IMR-90 (cell line): ENCODE measurements at regions not wholly inside any gene's neighbourhood (a gene's known extent, or its start where the extent isn't known, plus 50 kb on each side); places are given as distances from the start of the nearest gene placed in this dataset.

Source experiments
- ATAC-seq: fragments of 200-7000 bp; cut with Tn5 transposase; 2 replicates; pipeline ENCODE4 v1.9.1; 2020; ENCODE audit warnings: low read depth, mild to moderate bottlenecking, moderate library complexity
- BruUV-seq: library from RNA; stranded (reverse); fragments of 400-500 nt; replicated peaks from 2 replicates; lab custom pipeline; 2021; lab: Mats Ljungman, UMichigan
- CTCF ChIA-PET: fragments of 300-600 bp; formaldehyde crosslinking; extraction: SDS; loops from one replicate; lab custom pipeline; 2021; ENCODE audit warnings: antibody characterized with exemption; lab: Yijun Ruan, JAX
- POLR2A ChIA-PET: fragments of 300-600 bp; sonication (Branson Sonifier 250); formaldehyde crosslinking; loops from one replicate; lab custom pipeline; 2022; ENCODE audit warnings: antibody characterized with exemption; ENCODE audit not compliant: unreplicated experiment; lab: Charles Lee
- DNase-seq: peaks from one replicate; pipeline ENCODE4 v3.0.0; 2013
- H2AFZ ChIP-seq: replicated peaks from 2 replicates; pipeline ENCODE3; 2013; ENCODE audit warnings: low read length, mild to moderate bottlenecking; ENCODE audit not compliant: poor library complexity
- H2AK5ac ChIP-seq: 2 replicates; pipeline ENCODE4 v1.6.1; 2013; ENCODE audit warnings: low read depth, low read length, inconsistent platforms
- H2AK9ac ChIP-seq: replicated peaks from 2 replicates; pipeline ENCODE3; 2013; ENCODE audit warnings: mild to moderate bottlenecking, low read depth, low read length, moderate library complexity; ENCODE audit not compliant: poor library complexity
- H2BK120ac ChIP-seq: 2 replicates; pipeline ENCODE4 v1.6.1; 2013; ENCODE audit warnings: low read depth, low read length, inconsistent platforms
- H2BK15ac ChIP-seq: 3 replicates; pipeline ENCODE4 v1.6.1; 2013; ENCODE audit warnings: low read depth, low read length, inconsistent platforms
- H2BK20ac ChIP-seq: 2 replicates; pipeline ENCODE4 v1.6.1; 2013; ENCODE audit warnings: low read depth, mild to moderate bottlenecking, inconsistent platforms, low read length, moderate library complexity
- H2BK5ac ChIP-seq: 2 replicates; pipeline ENCODE4 v1.6.1; 2013; ENCODE audit warnings: mild to moderate bottlenecking, low read depth, low read length, inconsistent platforms; ENCODE audit not compliant: poor library complexity, severe bottlenecking
- H3K14ac ChIP-seq: replicated peaks from 2 replicates; pipeline ENCODE4 v1.6.1; 2013; ENCODE audit warnings: low read depth, low read length, inconsistent platforms
- H3K18ac ChIP-seq: 2 replicates; pipeline ENCODE4 v1.6.1; 2013; ENCODE audit warnings: low read depth, low read length, control low read depth
- H3K23ac ChIP-seq: 2 replicates; pipeline ENCODE4 v1.6.1; 2013; ENCODE audit warnings: low read depth, low read length, inconsistent platforms
- H3K27ac ChIP-seq: 2 replicates; pipeline ENCODE4 v1.5.1; 2013; ENCODE audit warnings: mild to moderate bottlenecking, control low read depth, low read length; ENCODE audit not compliant: insufficient read depth
- H3K27me3 ChIP-seq: 2 replicates; pipeline ENCODE4 v1.6.1; 2013; ENCODE audit warnings: low read length; ENCODE audit not compliant: control insufficient read depth, insufficient read depth
- H3K36me3 ChIP-seq: 2 replicates; pipeline ENCODE4 v1.6.1; 2013; ENCODE audit warnings: low read length, mixed read lengths; ENCODE audit not compliant: control insufficient read depth, insufficient read depth
- H3K4ac ChIP-seq: 2 replicates; pipeline ENCODE4 v1.6.1; 2013; ENCODE audit warnings: low read depth, low read length, inconsistent platforms
- H3K4me1 ChIP-seq: 2 replicates; pipeline ENCODE4 v1.6.1; 2013; ENCODE audit warnings: low read length, mixed read lengths; ENCODE audit not compliant: control insufficient read depth, insufficient read depth
- H3K4me2 ChIP-seq: 2 replicates; pipeline ENCODE4 v1.6.1; 2013; ENCODE audit warnings: low read depth, mild to moderate bottlenecking, control low read depth, low read length, moderate library complexity
- H3K4me3 ChIP-seq: 2 replicates; pipeline ENCODE4 v1.5.1; 2013; ENCODE audit warnings: low read depth, mild to moderate bottlenecking, control low read depth, low read length, moderate library complexity; ENCODE audit not compliant: insufficient read depth
- H3K56ac ChIP-seq: 2 replicates; pipeline ENCODE4 v1.6.1; 2013; ENCODE audit warnings: low read length, inconsistent platforms; ENCODE audit not compliant: insufficient read depth; ENCODE audit errors: extremely low read depth
- H3K79me1 ChIP-seq, 2 experiments: 2 replicates each; pipeline ENCODE4 v1.6.1; 2013; ENCODE audit warnings: low read length in 2 of 2, inconsistent platforms in 1 of 2, low read depth in 1 of 2
- H3K9ac ChIP-seq: 2 replicates; pipeline ENCODE4 v1.6.1; 2013; ENCODE audit warnings: low read depth, low read length, control low read depth
- H3K9me1 ChIP-seq: 2 replicates; pipeline ENCODE4 v1.6.1; 2013; ENCODE audit warnings: low read length, inconsistent platforms; ENCODE audit not compliant: insufficient read depth
- H3K9me3 ChIP-seq: 2 replicates; pipeline ENCODE4 v1.6.1; 2013; ENCODE audit warnings: low read length; ENCODE audit not compliant: control insufficient read depth, insufficient read depth
- H4K20me1 ChIP-seq: 2 replicates; pipeline ENCODE4 v1.6.1; 2013; ENCODE audit warnings: low read length, inconsistent platforms; ENCODE audit not compliant: insufficient read depth
- H4K5ac ChIP-seq: 2 replicates; pipeline ENCODE4 v1.6.1; 2013; ENCODE audit warnings: mild to moderate bottlenecking, low read depth, low read length, control low read depth
- H4K8ac ChIP-seq, 2 experiments: 2 replicates each; pipeline ENCODE4 v1.6.1; 2013; ENCODE audit warnings: low read depth in 2 of 2, low read length in 2 of 2, control low read depth in 1 of 2, inconsistent platforms in 1 of 2
- H4K91ac ChIP-seq: 2 replicates; pipeline ENCODE4 v1.6.1; 2013; ENCODE audit warnings: low read depth, low read length, inconsistent platforms; ENCODE audit not compliant: insufficient read depth
- CTCF ChIP-seq: conservative IDR thresholded peaks from 2 replicates; pipeline ENCODE4 v1.5.1; 2012; ENCODE audit warnings: mild to moderate bottlenecking, low read depth, low read length, improper control_type of control experiment
- MAFK ChIP-seq: IDR thresholded peaks from 2 replicates; pipeline ENCODE4 v1.6.1; 2012; ENCODE audit warnings: low read depth, low read length, improper control_type of control experiment
- dilution Hi-C: fragments of 300-500 bp; cut with HindIII; formaldehyde crosslinking; loops from one replicate; pipeline ENCODE4 v1.14.3; 2018; ENCODE audit warnings: low sequenced_read_pairs; ENCODE audit not compliant: unreplicated experiment
- in situ Hi-C: fragments of 300-500 bp; cut with MboI; formaldehyde crosslinking; loops from 3 replicates; pipeline ENCODE4 v1.14.3; 2019; ENCODE audit warnings: low sequenced_read_pairs, inconsistent platforms, mixed read lengths
- intact Hi-C: fragments of 100-400 bp; cut with micrococcal nuclease; formaldehyde crosslinking; loops from 2 replicates; pipeline ENCODE4 v1.10.0; 2022

GRCh38 chr6:47161176-47161687, 119.1 kb upstream of the ADGRF1 start:
- peak; percentile 31; the same call in 1 of the 2 replicates for ATAC-seq
- CTCF ChIA-PET, result no interaction called here

More at GRCh38 chr6:47161176-47161687, 119.1 kb upstream of the ADGRF1 start:
- no peak overlapping the region for H3K9ac ChIP-seq
- H2AFZ ChIP-seq, result no peak overlapping the region
- no peak for TF ChIP-seq MAFK
- TF ChIP-seq CTCF, result no peak
- no peaks in the 10 kb centered on the region for H3K27me3 ChIP-seq
- no peak overlapping the region for H3K18ac ChIP-seq
- no peak overlapping the region for H3K4me2 ChIP-seq
- H3K27ac ChIP-seq, result no peak overlapping the region
- BruUV-seq, result no TSS peak
- H2BK5ac ChIP-seq, result no peak overlapping the region
- in situ Hi-C loops, result no loop called here
- intact Hi-C loops, result no loop called here
- H3K4me3 ChIP-seq, result no peak overlapping the region
- H2AK5ac ChIP-seq, result 0 out of 2 replicates have a peak overlapping the region, but pooled peaks have one; percentile 54
- H2BK20ac ChIP-seq, result peak overlapping the region; percentile 25; the same call in 1 of the 2 replicates
- H4K8ac ChIP-seq, result no peak overlapping the region
- H3K36me3 ChIP-seq, result no peaks in the 10 kb centered on the region
- peaks cover 3% of the 10 kb centered on the region; the same call in 1 of the 2 replicates for H3K4me1 ChIP-seq
- no peak overlapping the region for H3K23ac ChIP-seq
- no peak overlapping the region for H2AK9ac ChIP-seq
- DNase-seq, result peak; percentile 36
- no peak overlapping the region for H3K4ac ChIP-seq
- H3K14ac ChIP-seq, result no peak overlapping the region
- H4K5ac ChIP-seq, result no peak overlapping the region
- no peaks in the 10 kb centered on the region for H3K9me3 ChIP-seq
- H4K91ac ChIP-seq, result no peak overlapping the region
- POLR2A ChIA-PET, result no interaction called here
- H2BK15ac ChIP-seq, result no peak overlapping the region
- no peaks in the 10 kb centered on the region; the same call in 1 of the 2 replicates for H3K9me1 ChIP-seq
- dilution Hi-C loops, result no loop called here
- no peak overlapping the region for H2BK120ac ChIP-seq
- no peaks in the 10 kb centered on the region for H3K79me1 ChIP-seq
- H4K20me1 ChIP-seq, result no peaks in the 10 kb centered on the region
- no peak overlapping the region for H3K56ac ChIP-seq
